Daoy (cell line): ENCODE measurements at regions not wholly inside any gene's neighbourhood (a gene's known extent, or its start where the extent isn't known, plus 50 kb on each side); places are given as distances from the start of the nearest gene placed in this dataset.

Source experiments
- DNase-seq: peaks from one replicate; pipeline ENCODE4 v3.0.0-alpha.2; 2015; ENCODE audit warnings: low read depth

GRCh38 chr7:131737746-131738465, 181.5 kb upstream of the PODXL start:
- DNase-seq = no peak

GRCh38 chr7:131735101-131735500, 178.7 kb upstream of the PODXL start:
- DNase-seq = no peak

GRCh38 chr7:131733604-131734003, 177.2 kb upstream of the PODXL start:
- no peak for DNase-seq

DNA sequence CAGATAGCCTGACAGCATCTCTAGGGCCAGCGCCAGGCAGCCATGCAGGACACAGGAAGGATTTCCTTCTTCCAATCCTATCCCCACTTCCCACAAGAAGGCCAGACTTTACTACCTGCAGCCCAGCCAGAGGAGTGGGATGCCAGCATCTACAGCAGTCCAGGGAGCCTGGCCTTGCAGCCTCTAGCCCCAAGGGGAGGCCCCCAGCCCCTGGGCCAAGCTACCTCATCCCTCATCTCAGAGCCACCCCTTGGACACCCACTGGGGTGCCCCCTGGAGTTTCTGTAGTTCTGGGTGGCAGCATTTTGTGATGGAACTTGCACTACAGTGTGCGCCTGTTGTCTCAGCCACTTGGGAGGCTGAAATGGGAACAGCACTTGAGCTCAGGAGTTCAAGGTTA, 170.8 kb upstream of the PODXL start:
- no peak for DNase-seq

DNA sequence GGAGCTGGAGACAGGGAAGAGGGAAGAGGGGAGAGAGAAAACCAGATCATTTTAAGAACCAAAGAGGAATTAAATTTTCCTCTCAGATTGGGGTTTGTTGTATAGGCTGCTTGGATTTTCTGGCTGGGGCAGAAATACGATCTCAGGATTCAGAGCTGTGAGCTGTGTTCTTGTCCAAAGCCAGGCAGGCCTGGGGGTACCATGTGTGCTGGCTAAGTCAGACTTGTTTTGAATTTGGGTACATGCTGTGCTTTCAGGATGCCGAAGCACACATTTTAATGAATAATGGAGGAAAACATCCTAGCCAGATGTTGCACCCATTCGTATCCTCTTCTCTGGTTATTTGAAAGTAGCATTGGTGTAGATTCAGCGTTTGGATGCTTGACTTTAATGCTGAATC, 170.3 kb upstream of the PODXL start:
- no peak for DNase-seq

GRCh38 chr7:131726031-131726430, 169.6 kb upstream of the PODXL start:
- DNase-seq = no peak

GRCh38 chr7:131724776-131725345, 168.4 kb upstream of the PODXL start:
- no peak for DNase-seq

DNA sequence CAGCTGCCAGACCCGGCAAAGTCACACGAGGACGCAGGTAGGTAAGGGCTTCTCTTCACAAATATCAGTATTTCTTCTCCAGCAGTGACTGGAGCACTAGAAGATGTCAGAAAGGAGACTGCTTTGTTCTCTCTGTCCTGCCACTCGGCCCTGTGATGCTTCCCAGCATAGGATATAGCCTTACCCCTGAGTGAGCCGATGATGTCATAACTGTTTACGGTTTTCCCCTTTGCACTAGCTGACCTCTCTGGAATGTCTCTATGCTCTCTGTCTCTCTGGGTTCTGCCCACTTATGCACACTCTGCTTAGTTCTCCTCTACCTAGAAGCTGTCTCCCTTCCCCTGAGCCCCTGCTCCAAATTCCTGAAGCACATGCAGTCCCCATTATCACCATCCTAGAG, 167.5 kb upstream of the PODXL start:
- DNase-seq = peak; percentile 73

DNA sequence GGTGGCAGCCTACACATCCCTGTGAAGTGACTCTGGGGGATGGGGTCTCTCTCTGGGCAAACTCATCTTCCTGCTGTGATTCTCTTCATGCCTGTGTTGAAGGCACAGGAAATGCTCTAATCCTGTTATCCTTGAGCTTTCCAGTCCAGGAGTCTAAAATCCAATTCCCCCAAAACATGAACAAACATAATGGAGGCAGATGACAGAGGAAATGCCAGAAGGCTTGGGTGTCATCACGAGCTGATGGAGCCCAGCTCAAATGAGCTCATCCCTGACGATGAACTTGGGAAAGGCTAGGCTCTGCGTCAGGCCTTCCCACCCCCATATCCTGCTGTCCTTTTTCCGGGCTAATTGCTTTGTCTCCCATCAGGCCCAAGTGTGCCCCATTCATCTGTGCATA, 165.9 kb upstream of the PODXL start:
- peak; percentile 41 for DNase-seq

DNA sequence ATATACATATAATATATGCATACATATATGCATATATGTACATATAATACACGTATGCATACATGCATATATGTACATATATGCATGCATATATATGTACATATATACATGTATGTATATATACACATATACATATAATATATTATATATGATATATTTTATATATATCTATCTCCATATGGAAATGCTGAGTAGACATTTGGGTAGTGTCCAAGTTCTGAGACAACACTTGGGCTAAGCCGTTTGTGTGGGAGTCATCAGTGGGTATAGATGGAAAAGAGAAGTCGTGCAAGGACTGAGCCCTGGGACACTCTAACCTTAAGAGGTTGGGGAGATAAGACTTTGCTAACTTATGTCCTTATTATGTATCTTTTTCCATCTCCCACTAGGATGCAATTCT, 165.2 kb upstream of the PODXL start:
- DNase-seq = no peak

DNA sequence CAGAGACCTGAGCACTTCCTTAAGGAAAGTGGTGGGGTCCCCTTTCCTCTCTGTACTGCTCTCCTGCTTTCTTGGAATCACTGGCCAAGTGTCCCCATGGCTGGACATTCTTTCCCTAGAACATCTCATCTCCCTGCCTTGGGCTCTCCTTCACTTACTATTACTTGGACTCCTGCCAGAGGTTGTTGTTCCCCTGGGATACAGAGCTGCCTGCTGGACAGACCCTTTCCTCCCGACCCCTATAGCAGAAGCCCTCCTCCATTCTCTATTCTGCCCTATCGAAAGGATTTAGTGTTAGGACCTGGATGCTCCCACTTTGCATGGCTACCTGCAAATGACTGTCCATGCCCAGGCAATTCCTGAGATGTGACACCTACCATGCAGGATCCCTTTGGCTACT, 164.3 kb upstream of the PODXL start:
- DNase-seq = no peak

DNA sequence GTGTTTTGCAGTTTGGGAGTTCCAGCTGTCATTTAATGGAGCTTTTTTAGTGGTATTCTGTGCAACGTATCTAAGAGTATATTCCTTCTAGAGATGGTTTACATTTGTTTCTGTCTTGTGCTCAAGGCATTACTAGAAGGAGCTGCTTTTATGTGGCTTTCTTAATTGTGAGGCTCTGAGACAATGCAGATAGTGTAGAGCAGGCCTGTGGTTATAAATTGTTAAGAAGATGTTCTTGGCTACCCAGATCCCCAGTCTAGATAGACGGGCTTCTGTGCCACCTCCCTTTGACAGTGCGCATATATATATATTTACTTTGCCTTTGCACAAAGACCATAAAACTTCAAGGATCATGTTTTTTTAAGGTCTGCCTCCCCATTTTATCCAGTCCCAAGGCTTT, 160.8 kb upstream of the PODXL start:
- no peak for DNase-seq

DNA sequence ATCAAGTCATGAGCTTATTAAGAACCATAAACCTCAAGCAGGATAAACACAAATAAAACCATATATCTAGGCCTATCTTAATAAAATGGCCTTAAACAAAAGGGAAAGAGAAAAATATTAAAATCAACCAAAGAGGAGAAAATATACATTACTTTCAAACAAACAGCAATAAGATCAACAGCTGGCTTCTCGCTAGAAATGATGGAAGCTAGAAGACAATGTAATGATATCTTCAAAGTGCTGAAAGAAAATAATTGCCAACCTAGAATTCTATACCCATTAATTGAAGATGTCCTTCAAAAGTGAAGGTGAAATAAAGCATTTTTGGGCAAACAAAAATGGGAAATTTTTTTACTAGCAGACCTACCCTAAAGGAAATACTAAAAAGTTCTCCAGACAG, 142.9 kb upstream of the PODXL start:
- no peak for DNase-seq

DNA sequence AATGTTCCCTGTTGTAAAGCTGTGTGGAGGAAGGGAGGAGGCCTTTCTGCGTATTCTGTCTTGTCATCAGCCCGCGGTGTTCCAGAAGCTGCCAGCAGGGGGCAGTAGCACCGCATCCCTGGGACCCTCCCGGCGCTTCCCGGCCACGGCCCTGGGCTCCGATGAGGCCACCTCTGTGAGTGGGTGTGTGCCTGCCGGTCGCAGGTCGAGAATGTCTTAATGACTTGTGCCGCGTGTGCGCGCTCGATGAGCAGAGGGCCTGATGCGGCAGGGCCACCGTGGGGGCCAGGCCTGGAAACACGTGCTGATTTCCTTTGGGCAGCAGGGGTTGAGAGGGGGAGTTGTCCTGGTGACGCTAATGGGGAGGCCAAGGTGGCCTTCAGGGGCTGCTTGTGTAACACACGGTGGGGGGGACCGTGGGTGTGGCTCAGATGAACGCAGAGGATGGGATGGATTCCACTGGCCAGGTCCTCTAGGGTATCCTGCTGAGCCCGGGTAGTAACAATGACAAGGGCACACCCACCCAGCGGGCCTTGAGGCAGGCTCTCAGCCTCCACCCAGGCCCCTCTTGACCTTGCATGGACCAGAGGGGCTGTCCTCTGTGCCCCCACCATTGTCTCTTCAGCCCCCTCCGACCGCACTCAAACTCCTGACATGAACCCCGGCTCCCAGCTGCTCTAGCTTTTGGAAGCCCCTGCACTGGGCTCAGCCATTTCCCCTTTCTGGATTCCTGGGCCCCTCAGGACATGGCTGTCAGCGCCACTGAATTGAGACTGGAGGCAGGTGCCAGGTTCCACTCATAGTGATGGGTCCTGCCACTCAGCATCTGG, 135.9 kb upstream of the PODXL start:
- peak; percentile 89 for DNase-seq

DNA sequence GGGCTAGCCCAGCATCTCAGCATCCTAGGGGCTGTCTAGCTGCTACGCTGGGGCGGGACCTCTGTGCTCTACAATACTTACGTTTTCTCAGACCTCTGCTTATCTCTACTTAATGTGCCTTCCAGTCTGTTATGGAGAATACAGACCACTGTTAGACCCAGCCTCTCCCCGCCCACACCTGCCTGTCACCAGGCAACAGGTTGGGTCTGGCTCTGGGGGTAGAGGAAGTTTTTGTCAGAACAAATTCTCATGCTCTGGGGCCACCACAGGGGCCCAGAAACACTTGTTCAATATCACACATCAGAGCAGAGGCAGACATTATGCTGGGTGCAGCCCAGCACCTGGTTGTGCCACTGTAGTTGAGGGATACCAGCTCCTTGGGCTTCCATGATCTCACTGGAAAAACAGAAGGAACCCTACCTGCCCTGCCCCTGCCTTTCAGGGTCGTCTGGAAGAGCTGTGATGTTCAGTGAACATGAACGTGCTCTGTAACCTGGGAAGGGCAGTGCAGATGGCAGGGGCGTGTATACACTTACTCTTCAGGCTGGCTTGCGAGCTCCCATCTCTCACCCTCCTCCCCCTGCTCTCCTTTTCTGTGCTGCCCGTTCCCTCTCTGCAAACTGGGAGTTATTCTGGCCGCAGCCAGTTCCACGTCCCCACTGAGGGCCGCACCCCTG, 135.2 kb upstream of the PODXL start:
- DNase-seq = no peak

- no peak for DNase-seq
These were observed 134.0 kb upstream of the PODXL start for GRCh38 chr7:131690441-131690840.

DNA sequence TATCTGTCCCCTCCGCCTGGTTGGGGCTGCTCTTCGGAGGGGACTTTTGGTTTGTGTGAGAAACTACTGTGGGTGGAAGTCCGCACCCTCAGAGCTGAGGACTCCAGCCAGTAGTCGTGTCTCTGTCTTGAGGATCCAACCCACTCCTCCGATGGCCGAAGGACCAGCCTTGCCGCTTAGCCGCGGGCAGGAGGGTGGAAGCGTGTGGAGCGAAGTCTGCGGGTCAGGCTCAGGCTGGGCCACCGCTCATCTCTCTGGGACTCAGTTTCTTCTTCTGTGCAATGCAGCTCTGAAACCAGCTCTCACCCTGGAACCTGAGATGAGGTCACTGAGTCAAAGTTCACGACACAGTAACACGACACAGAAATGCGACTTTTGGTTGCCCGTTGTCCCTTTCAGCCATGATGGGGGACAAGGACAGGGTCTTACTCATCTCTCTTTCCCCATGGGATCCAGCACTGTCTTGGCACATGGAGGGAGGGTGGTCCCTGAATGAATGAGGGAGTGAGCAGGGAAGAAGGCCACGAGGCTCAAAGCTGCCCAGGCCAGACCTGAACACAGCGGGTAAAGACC, 133.3 kb upstream of the PODXL start:
- no peak for DNase-seq

- DNase-seq = peak; percentile 90
These were observed 132.6 kb upstream of the PODXL start for GRCh38 chr7:131688738-131689661.

- DNase-seq = no peak
These were observed 130.9 kb upstream of the PODXL start for GRCh38 chr7:131687296-131687695.

GRCh38 chr7:131686833-131687232, 130.4 kb upstream of the PODXL start:
- no peak for DNase-seq

DNA sequence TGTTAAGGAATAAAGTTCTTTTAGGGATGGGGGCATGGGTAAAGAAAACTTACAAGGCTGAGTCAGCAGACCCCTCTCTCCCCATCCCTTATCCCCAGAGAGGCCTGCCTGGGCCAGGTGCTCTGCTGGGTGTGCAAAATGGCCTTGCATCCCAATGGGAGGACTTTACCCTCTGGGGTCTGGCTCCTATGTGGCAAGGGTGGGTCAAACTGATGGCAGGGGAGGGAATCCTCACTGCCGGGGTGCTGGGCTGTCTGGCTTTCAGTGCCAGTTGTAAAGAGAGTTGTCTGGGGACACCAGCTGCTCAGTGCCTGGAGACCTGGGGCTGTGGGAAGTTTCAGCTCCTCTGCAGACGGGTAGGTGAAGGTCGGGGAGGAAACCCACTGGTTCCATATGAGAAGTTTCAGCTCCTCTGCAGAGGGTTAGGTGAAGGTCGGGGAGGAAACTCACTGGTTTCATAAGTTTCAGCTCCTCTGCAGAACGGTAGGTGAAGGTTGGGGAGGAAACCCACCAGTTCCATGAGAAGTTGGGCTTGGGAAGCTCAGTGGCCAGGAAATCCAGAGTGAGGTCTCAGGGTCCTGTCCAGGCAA, 127.2 kb upstream of the PODXL start:
- DNase-seq = no peak
